ENCODE measurements at regions not wholly inside any gene's neighbourhood (a gene's known extent, or its start where the extent isn't known, plus 50 kb on each side); places are given as distances from the start of the nearest gene placed in this dataset.

DNA sequence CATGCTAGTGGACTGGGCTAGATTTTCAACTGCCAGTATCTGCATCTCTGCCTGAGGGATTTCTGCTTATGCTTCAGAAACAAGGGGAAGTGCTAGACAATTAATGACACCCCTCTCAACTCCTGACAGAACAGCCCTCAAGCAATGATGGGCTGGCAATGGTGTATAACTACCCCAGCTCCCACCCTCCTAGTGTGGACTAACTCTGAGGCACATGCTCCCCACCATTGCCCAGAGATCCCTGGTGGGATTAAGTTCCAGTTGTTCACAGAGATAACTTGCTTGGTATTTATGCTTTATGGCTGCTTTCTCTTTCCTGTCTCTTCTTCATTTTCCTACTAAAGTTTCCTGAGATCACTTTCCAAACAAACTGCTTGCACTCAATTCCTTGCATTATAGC lies 113.5 kb downstream of the RPS24 start:
- TF ChIP-seq CTCF (conservative IDR thresholded peaks at IDR 0.05) (no peak), EZH2 (IDR thresholded peaks at IDR 0.05; ENCODE audit: low read depth) (no peak)

All from PC-9 (cell line).